IMR-90 (cell line): ENCODE measurements at regions not wholly inside any gene's neighbourhood (a gene's known extent, or its start where the extent isn't known, plus 50 kb on each side); places are given as distances from the start of the nearest gene placed in this dataset.

Experiments
- ATAC-seq: fragments of 200-7000 bp; cut with Tn5 transposase; 2 replicates; pipeline ENCODE4 v1.9.1; 2020; ENCODE audit warnings: low read depth, mild to moderate bottlenecking, moderate library complexity
- BruUV-seq: library from RNA; stranded (reverse); fragments of 400-500 nt; replicated peaks from 2 replicates; lab custom pipeline; 2021; lab: Mats Ljungman, UMichigan
- CTCF ChIA-PET: fragments of 300-600 bp; formaldehyde crosslinking; extraction: SDS; loops from one replicate; lab custom pipeline; 2021; ENCODE audit warnings: antibody characterized with exemption; lab: Yijun Ruan, JAX
- POLR2A ChIA-PET: fragments of 300-600 bp; sonication (Branson Sonifier 250); formaldehyde crosslinking; loops from one replicate; lab custom pipeline; 2022; ENCODE audit warnings: antibody characterized with exemption; ENCODE audit not compliant: unreplicated experiment; lab: Charles Lee
- DNase-seq: peaks from one replicate; pipeline ENCODE4 v3.0.0; 2013
- H2AFZ ChIP-seq: replicated peaks from 2 replicates; pipeline ENCODE3; 2013; ENCODE audit warnings: low read length, mild to moderate bottlenecking; ENCODE audit not compliant: poor library complexity
- H2AK5ac ChIP-seq: 2 replicates; pipeline ENCODE4 v1.6.1; 2013; ENCODE audit warnings: low read depth, low read length, inconsistent platforms
- H2AK9ac ChIP-seq: replicated peaks from 2 replicates; pipeline ENCODE3; 2013; ENCODE audit warnings: mild to moderate bottlenecking, low read depth, low read length, moderate library complexity; ENCODE audit not compliant: poor library complexity
- H2BK120ac ChIP-seq: 2 replicates; pipeline ENCODE4 v1.6.1; 2013; ENCODE audit warnings: low read depth, low read length, inconsistent platforms
- H2BK15ac ChIP-seq: 3 replicates; pipeline ENCODE4 v1.6.1; 2013; ENCODE audit warnings: low read depth, low read length, inconsistent platforms
- H2BK20ac ChIP-seq: 2 replicates; pipeline ENCODE4 v1.6.1; 2013; ENCODE audit warnings: low read depth, mild to moderate bottlenecking, inconsistent platforms, low read length, moderate library complexity
- H2BK5ac ChIP-seq: 2 replicates; pipeline ENCODE4 v1.6.1; 2013; ENCODE audit warnings: mild to moderate bottlenecking, low read depth, low read length, inconsistent platforms; ENCODE audit not compliant: poor library complexity, severe bottlenecking
- H3K14ac ChIP-seq: replicated peaks from 2 replicates; pipeline ENCODE4 v1.6.1; 2013; ENCODE audit warnings: low read depth, low read length, inconsistent platforms
- H3K18ac ChIP-seq: 2 replicates; pipeline ENCODE4 v1.6.1; 2013; ENCODE audit warnings: low read depth, low read length, control low read depth
- H3K23ac ChIP-seq: 2 replicates; pipeline ENCODE4 v1.6.1; 2013; ENCODE audit warnings: low read depth, low read length, inconsistent platforms
- H3K27ac ChIP-seq: 2 replicates; pipeline ENCODE4 v1.5.1; 2013; ENCODE audit warnings: mild to moderate bottlenecking, control low read depth, low read length; ENCODE audit not compliant: insufficient read depth
- H3K27me3 ChIP-seq: 2 replicates; pipeline ENCODE4 v1.6.1; 2013; ENCODE audit warnings: low read length; ENCODE audit not compliant: control insufficient read depth, insufficient read depth
- H3K36me3 ChIP-seq: 2 replicates; pipeline ENCODE4 v1.6.1; 2013; ENCODE audit warnings: low read length, mixed read lengths; ENCODE audit not compliant: control insufficient read depth, insufficient read depth
- H3K4ac ChIP-seq: 2 replicates; pipeline ENCODE4 v1.6.1; 2013; ENCODE audit warnings: low read depth, low read length, inconsistent platforms
- H3K4me1 ChIP-seq: 2 replicates; pipeline ENCODE4 v1.6.1; 2013; ENCODE audit warnings: low read length, mixed read lengths; ENCODE audit not compliant: control insufficient read depth, insufficient read depth
- H3K4me2 ChIP-seq: 2 replicates; pipeline ENCODE4 v1.6.1; 2013; ENCODE audit warnings: low read depth, mild to moderate bottlenecking, control low read depth, low read length, moderate library complexity
- H3K4me3 ChIP-seq: 2 replicates; pipeline ENCODE4 v1.5.1; 2013; ENCODE audit warnings: low read depth, mild to moderate bottlenecking, control low read depth, low read length, moderate library complexity; ENCODE audit not compliant: insufficient read depth
- H3K56ac ChIP-seq: 2 replicates; pipeline ENCODE4 v1.6.1; 2013; ENCODE audit warnings: low read length, inconsistent platforms; ENCODE audit not compliant: insufficient read depth; ENCODE audit errors: extremely low read depth
- H3K79me1 ChIP-seq, 2 experiments: 2 replicates each; pipeline ENCODE4 v1.6.1; 2013; ENCODE audit warnings: low read length in 2 of 2, inconsistent platforms in 1 of 2, low read depth in 1 of 2
- H3K9ac ChIP-seq: 2 replicates; pipeline ENCODE4 v1.6.1; 2013; ENCODE audit warnings: low read depth, low read length, control low read depth
- H3K9me1 ChIP-seq: 2 replicates; pipeline ENCODE4 v1.6.1; 2013; ENCODE audit warnings: low read length, inconsistent platforms; ENCODE audit not compliant: insufficient read depth
- H3K9me3 ChIP-seq: 2 replicates; pipeline ENCODE4 v1.6.1; 2013; ENCODE audit warnings: low read length; ENCODE audit not compliant: control insufficient read depth, insufficient read depth
- H4K20me1 ChIP-seq: 2 replicates; pipeline ENCODE4 v1.6.1; 2013; ENCODE audit warnings: low read length, inconsistent platforms; ENCODE audit not compliant: insufficient read depth
- H4K5ac ChIP-seq: 2 replicates; pipeline ENCODE4 v1.6.1; 2013; ENCODE audit warnings: mild to moderate bottlenecking, low read depth, low read length, control low read depth
- H4K8ac ChIP-seq, 2 experiments: 2 replicates each; pipeline ENCODE4 v1.6.1; 2013; ENCODE audit warnings: low read depth in 2 of 2, low read length in 2 of 2, control low read depth in 1 of 2, inconsistent platforms in 1 of 2
- H4K91ac ChIP-seq: 2 replicates; pipeline ENCODE4 v1.6.1; 2013; ENCODE audit warnings: low read depth, low read length, inconsistent platforms; ENCODE audit not compliant: insufficient read depth
- CHD1 ChIP-seq: IDR thresholded peaks from 2 replicates; pipeline ENCODE4 v1.6.1; 2012; ENCODE audit warnings: low read depth, low read length, improper control_type of control experiment
- MAFK ChIP-seq: IDR thresholded peaks from 2 replicates; pipeline ENCODE4 v1.6.1; 2012; ENCODE audit warnings: low read depth, low read length, improper control_type of control experiment
- NFE2L2 ChIP-seq: fragments of 150-350 bp; IDR thresholded peaks from 2 replicates; pipeline ENCODE4 v1.6.1; 2016; ENCODE audit warnings: low read depth, mild to moderate bottlenecking, low read length
- RAD21 ChIP-seq: IDR thresholded peaks from 2 replicates; pipeline ENCODE4 v1.6.1; 2012; ENCODE audit warnings: low read length, improper control_type of control experiment
- RCOR1 ChIP-seq: IDR thresholded peaks from 2 replicates; pipeline ENCODE4 v1.6.1; 2012; ENCODE audit warnings: mild to moderate bottlenecking, low read length, improper control_type of control experiment; ENCODE audit not compliant: insufficient replicate concordance
- RFX5 ChIP-seq: IDR thresholded peaks from 2 replicates; pipeline ENCODE4 v1.8.0; 2012; ENCODE audit warnings: low read depth, mild to moderate bottlenecking, low read length, moderate library complexity
- WGBS, 2 experiments: methylation state at CpG; one replicate each; pipeline versions ENCODE4 v1.1.5 to v1.1.7; 2013; ENCODE audit warnings: missing lambda C conversion rate in 2 of 2; ENCODE audit not compliant: insufficient read length in 1 of 2; ENCODE audit errors: extremely low coverage in 2 of 2; 5-methylcytosine and 5-hydroxymethylcytosine counted together
- dilution Hi-C: fragments of 300-500 bp; cut with HindIII; formaldehyde crosslinking; loops from one replicate; pipeline ENCODE4 v1.14.3; 2018; ENCODE audit warnings: low sequenced_read_pairs; ENCODE audit not compliant: unreplicated experiment
- in situ Hi-C: fragments of 300-500 bp; cut with MboI; formaldehyde crosslinking; loops from 3 replicates; pipeline ENCODE4 v1.14.3; 2019; ENCODE audit warnings: low sequenced_read_pairs, inconsistent platforms, mixed read lengths
- intact Hi-C: fragments of 100-400 bp; cut with micrococcal nuclease; formaldehyde crosslinking; loops from 2 replicates; pipeline ENCODE4 v1.10.0; 2022
- TF ChIP-seq, protein P1 (sequence below): fragments of 150-350 bp; IDR thresholded peaks from 2 replicates; pipeline ENCODE4 v1.6.1; 2016; ENCODE audit warnings: low read depth, mild to moderate bottlenecking, low read length, moderate library complexity, borderline replicate concordance
- TF ChIP-seq, protein P2 (sequence below): fragments of 150-350 bp; IDR thresholded peaks from 2 replicates; pipeline ENCODE4 v1.6.1; 2017; ENCODE audit warnings: mild to moderate bottlenecking, antibody characterized with exemption, low read length, low read depth

GRCh38 chr4:77471821-77472495 lies 133.7 kb upstream of the CXCL13 start:
- Histone ChIP-seq H3K9me3 (no peaks in the 10 kb centered on the region), H3K9me1 (no peaks in the 10 kb centered on the region), H2BK20ac (no peak overlapping the region), H3K27ac (no peak overlapping the region), H4K5ac (no peak overlapping the region), H3K9ac (no peak overlapping the region), H3K4me3 (no peak overlapping the region), H2AK9ac (no peak overlapping the region), H3K56ac (no peak overlapping the region), H2BK5ac (no peak overlapping the region), H3K4me1 (no peaks in the 10 kb centered on the region), H3K14ac (no peak overlapping the region), H4K8ac (no peak overlapping the region), H3K18ac (no peak overlapping the region), H2BK15ac (no peak overlapping the region), H2AK5ac (no peak overlapping the region), H3K23ac (no peak overlapping the region), H2AFZ (no peak overlapping the region), H3K79me1 (no peaks in the 10 kb centered on the region), H3K27me3 (no peaks in the 10 kb centered on the region), H3K4me2 (no peak overlapping the region), H3K36me3 (no peaks in the 10 kb centered on the region), H4K20me1 (no peaks in the 10 kb centered on the region), H4K91ac (no peak overlapping the region), H3K4ac (no peak overlapping the region), H2BK120ac (no peak overlapping the region)
- ATAC-seq (no peak), DNase-seq (no peak)
- WGBS, 2 experiments = 53% methylated on average over 5 of the region's 5 CpGs; no CpG with 5 or more reads in 1 of the 2 experiments
- in situ Hi-C loops = no loop called here
- CTCF ChIA-PET = no interaction called here
- POLR2A ChIA-PET = no interaction called here
- no TSS peak for BruUV-seq
- TF ChIP-seq, protein P1, sequence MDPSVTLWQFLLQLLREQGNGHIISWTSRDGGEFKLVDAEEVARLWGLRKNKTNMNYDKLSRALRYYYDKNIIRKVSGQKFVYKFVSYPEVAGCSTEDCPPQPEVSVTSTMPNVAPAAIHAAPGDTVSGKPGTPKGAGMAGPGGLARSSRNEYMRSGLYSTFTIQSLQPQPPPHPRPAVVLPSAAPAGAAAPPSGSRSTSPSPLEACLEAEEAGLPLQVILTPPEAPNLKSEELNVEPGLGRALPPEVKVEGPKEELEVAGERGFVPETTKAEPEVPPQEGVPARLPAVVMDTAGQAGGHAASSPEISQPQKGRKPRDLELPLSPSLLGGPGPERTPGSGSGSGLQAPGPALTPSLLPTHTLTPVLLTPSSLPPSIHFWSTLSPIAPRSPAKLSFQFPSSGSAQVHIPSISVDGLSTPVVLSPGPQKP = no peak
- TF ChIP-seq RAD21 (no peak), NFE2L2 (no peak), CHD1 (no peak), MAFK (no peak), RFX5 (no peak), RCOR1 (no peak)
- TF ChIP-seq, protein P2, sequence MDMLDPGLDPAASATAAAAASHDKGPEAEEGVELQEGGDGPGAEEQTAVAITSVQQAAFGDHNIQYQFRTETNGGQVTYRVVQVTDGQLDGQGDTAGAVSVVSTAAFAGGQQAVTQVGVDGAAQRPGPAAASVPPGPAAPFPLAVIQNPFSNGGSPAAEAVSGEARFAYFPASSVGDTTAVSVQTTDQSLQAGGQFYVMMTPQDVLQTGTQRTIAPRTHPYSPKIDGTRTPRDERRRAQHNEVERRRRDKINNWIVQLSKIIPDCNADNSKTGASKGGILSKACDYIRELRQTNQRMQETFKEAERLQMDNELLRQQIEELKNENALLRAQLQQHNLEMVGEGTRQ = no peak
- intact Hi-C loops = no loop called here
- dilution Hi-C loops = no loop called here
